SK-N-SH (cell line): ENCODE measurements at regions not wholly inside any gene's neighbourhood (a gene's known extent, or its start where the extent isn't known, plus 50 kb on each side); places are given as distances from the start of the nearest gene placed in this dataset.

Source experiments
- CTCF ChIA-PET: fragments of 300-600, 350-600 bp; formaldehyde crosslinking; extraction: SDS; loops from one replicate; lab custom pipeline; 2021; lab: Yijun Ruan, JAX
- POLR2A ChIA-PET: fragments of 350-600 bp; sonication (Branson Sonifier 250); formaldehyde crosslinking; extraction: SDS; loops from one replicate; lab custom pipeline; 2020; ENCODE audit warnings: antibody characterized with exemption, inconsistent platforms; lab: Yijun Ruan, JAX
- DNase-seq: peaks from one replicate; pipeline ENCODE4 v3.0.0; 2012
- H2AFZ ChIP-seq: fragments of 200-600 bp; sonication (generic); 2 replicates; pipeline ENCODE4 v1.8.1; 2016; ENCODE audit warnings: antibody characterized with exemption, mild to moderate bottlenecking, low read depth
- H3F3A ChIP-seq: fragments of 200-600 bp; sonication (generic); replicated peaks from 2 replicates; pipeline ENCODE3; 2016; ENCODE audit warnings: antibody characterized with exemption, mild to moderate bottlenecking; ENCODE audit not compliant: insufficient read depth
- H3K27ac ChIP-seq, 2 experiments: fragments of 200-500 bp in 1 of 2; fragments of 200-600 bp in 1 of 2; sonication (Bioruptor generic) in 1 of 2; sonication (generic), shearing (Covaris generic) in 1 of 2; 2 replicates each; pipeline versions ENCODE4 v1.5.1 to v1.6.1; 2014 to 2016; ENCODE audit warnings: low read depth in 2 of 2, inconsistent platforms in 1 of 2, low read length in 1 of 2, mild to moderate bottlenecking in 1 of 2, mixed read lengths in 1 of 2
- H3K27me3 ChIP-seq: fragments of 200-600 bp; sonication (generic), shearing (Covaris generic); 2 replicates; pipeline ENCODE4 v1.6.1; 2016; ENCODE audit warnings: mixed run types; ENCODE audit not compliant: insufficient read depth
- H3K36me3 ChIP-seq, 2 experiments: fragments of 200-500 bp in 1 of 2; fragments of 200-600 bp in 1 of 2; sonication (Bioruptor generic) in 1 of 2; sonication (generic) in 1 of 2; replicated peaks in 1 of 2; 2 replicates each; pipeline versions ENCODE3 to v1.5.1; 2014 to 2016; ENCODE audit warnings: low read length in 1 of 2, mild to moderate bottlenecking in 1 of 2; ENCODE audit not compliant: insufficient read depth in 2 of 2, control insufficient read depth in 1 of 2
- H3K4me1 ChIP-seq, 2 experiments: fragments of 200-500 bp in 1 of 2; fragments of 200-600 bp in 1 of 2; sonication (Bioruptor generic) in 1 of 2; sonication (generic), shearing (Covaris generic) in 1 of 2; 2 replicates each; pipeline versions ENCODE4 v1.5.1 to v1.6.1; 2014 to 2016; ENCODE audit warnings: low read depth in 1 of 2, low read length in 1 of 2, mixed run types in 1 of 2; ENCODE audit not compliant: insufficient read depth in 2 of 2, control insufficient read depth in 1 of 2
- H3K4me2 ChIP-seq: fragments of 200-600 bp; sonication (generic), shearing (Covaris generic); 2 replicates; pipeline ENCODE4 v1.6.1; 2017; ENCODE audit warnings: mixed run types
- H3K4me3 ChIP-seq, 2 experiments: fragments of 200-500 bp in 1 of 2; fragments of 200-600 bp in 1 of 2; sonication (Bioruptor generic) in 1 of 2; sonication (generic), shearing (Covaris generic) in 1 of 2; 2 replicates each; pipeline versions ENCODE4 v1.5.1 to v1.8.1; 2014 to 2016; ENCODE audit warnings: low read depth in 2 of 2, inconsistent platforms in 1 of 2, low read length in 1 of 2, mild to moderate bottlenecking in 1 of 2, mixed read lengths in 1 of 2, moderate library complexity in 1 of 2
- H3K79me2 ChIP-seq: fragments of 200-600 bp; sonication (generic); 2 replicates; pipeline ENCODE4 v1.8.1; 2017; ENCODE audit warnings: mild to moderate bottlenecking; ENCODE audit not compliant: insufficient read depth
- H3K9ac ChIP-seq: fragments of 200-600 bp; sonication (generic); 2 replicates; pipeline ENCODE4 v1.6.1; 2017; ENCODE audit warnings: mixed run types
- H3K9me2 ChIP-seq: fragments of 200-600 bp; sonication (generic); 2 replicates; pipeline ENCODE4 v1.6.1; 2017; ENCODE audit warnings: mixed run types
- H3K9me3 ChIP-seq: fragments of 200-600 bp; sonication (generic); 2 replicates; pipeline ENCODE4 v1.6.1; 2017; ENCODE audit warnings: mixed run types, mild to moderate bottlenecking, moderate library complexity
- H4K20me1 ChIP-seq: fragments of 200-600 bp; sonication (generic); 2 replicates; pipeline ENCODE4 v1.6.1; 2017; ENCODE audit warnings: mild to moderate bottlenecking, mixed run types; ENCODE audit not compliant: insufficient read depth
- ELF1 ChIP-seq: IDR thresholded peaks from 2 replicates; pipeline ENCODE4 v1.4.0; 2012
- EP300 ChIP-seq, 2 experiments: IDR thresholded peaks; 2 replicates each; pipeline versions ENCODE4 v1.4.0 to v1.6.1; 2012; ENCODE audit warnings: borderline replicate concordance in 1 of 2, low read depth in 1 of 2, low read length in 1 of 2
- FOXM1 ChIP-seq: IDR thresholded peaks from 2 replicates; pipeline ENCODE4 v1.4.0; 2012; ENCODE audit warnings: low read depth, mild to moderate bottlenecking
- GABPA ChIP-seq: IDR thresholded peaks from 2 replicates; pipeline ENCODE4 v1.4.0; 2012; ENCODE audit warnings: low read depth, mild to moderate bottlenecking
- IRF3 ChIP-seq: fragments of 150-350 bp; IDR thresholded peaks from 2 replicates; pipeline ENCODE4 v1.6.1; 2016; ENCODE audit warnings: mild to moderate bottlenecking, low read depth, low read length
- JUND ChIP-seq: IDR thresholded peaks from 2 replicates; pipeline ENCODE4 v1.4.0; 2012
- MAX ChIP-seq: IDR thresholded peaks from 2 replicates; pipeline ENCODE4 v1.4.0; 2012; ENCODE audit warnings: low read depth
- MXI1 ChIP-seq: IDR thresholded peaks from 2 replicates; pipeline ENCODE4 v1.6.1; 2012; ENCODE audit warnings: mild to moderate bottlenecking, low read depth, low read length, improper control_type of control experiment
- NRF1 ChIP-seq: IDR thresholded peaks from 2 replicates; pipeline ENCODE4 v1.6.1; 2012; ENCODE audit warnings: low read depth, mild to moderate bottlenecking, low read length
- PBX3 ChIP-seq: IDR thresholded peaks from 2 replicates; pipeline ENCODE4; 2012
- POLR2AphosphoS5 ChIP-seq: IDR thresholded peaks from 2 replicates; pipeline ENCODE4 v1.6.1; 2012; ENCODE audit warnings: low read depth, low read length
- RAD21 ChIP-seq: IDR thresholded peaks from 2 replicates; pipeline ENCODE4 v1.6.1; 2012; ENCODE audit warnings: mild to moderate bottlenecking, low read length
- RXRA ChIP-seq: IDR thresholded peaks from 2 replicates; pipeline ENCODE4 v1.4.0; 2012; ENCODE audit warnings: low read depth, mild to moderate bottlenecking, borderline replicate concordance
- SMC3 ChIP-seq: IDR thresholded peaks from 2 replicates; pipeline ENCODE4 v1.6.1; 2012; ENCODE audit warnings: low read depth, low read length, improper control_type of control experiment
- TAF1 ChIP-seq: IDR thresholded peaks from 2 replicates; pipeline ENCODE4 v1.6.1; 2012; ENCODE audit warnings: low read depth, mild to moderate bottlenecking, low read length, moderate library complexity, borderline replicate concordance
- TCF12 ChIP-seq: IDR thresholded peaks from 2 replicates; pipeline ENCODE4 v1.4.0; 2012
- YY1 ChIP-seq: IDR thresholded peaks from 2 replicates; pipeline ENCODE4 v1.4.0; 2012; ENCODE audit warnings: low read depth, mild to moderate bottlenecking
- ZBTB33 ChIP-seq: IDR thresholded peaks from 2 replicates; pipeline ENCODE4 v1.4.0; 2012; ENCODE audit warnings: low read depth, borderline replicate concordance
- WGBS: methylation state at CpG from one replicate; pipeline ENCODE4 v1.1.6; 2017; ENCODE audit warnings: low lambda C conversion rate; 5-methylcytosine and 5-hydroxymethylcytosine counted together

DNA sequence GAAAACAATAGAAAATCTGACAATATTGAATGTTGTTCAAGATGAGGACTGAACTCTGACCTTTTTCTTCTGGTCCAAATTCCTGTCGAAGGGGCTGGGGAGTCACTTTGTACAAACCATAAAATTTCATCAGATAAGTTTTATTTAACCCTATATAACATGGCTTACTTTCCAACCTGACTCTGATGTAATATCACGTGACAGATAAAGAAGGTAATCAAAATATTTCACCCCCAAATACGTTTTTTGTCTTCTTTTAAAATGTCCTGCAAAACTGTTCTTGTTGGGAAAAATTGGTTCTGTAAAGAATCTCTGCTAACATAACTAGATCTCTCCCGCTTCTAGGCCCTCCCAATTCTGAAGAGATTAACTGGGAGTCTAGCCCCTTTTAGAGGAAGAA lies 90.9 kb upstream of the MDFIC start:
- Histone ChIP-seq H4K20me1 (no peaks in the 10 kb centered on the region), H3K27me3 (no peaks in the 10 kb centered on the region), H3K27ac (no peak overlapping the region), H3F3A (no peaks in the 10 kb centered on the region), H3K9me2 (no peaks in the 10 kb centered on the region), H3K4me2 (no peak overlapping the region), H3K9me3 (peaks cover 8% of the 10 kb centered on the region; the same call in 1 of the 2 replicates), H2AFZ (no peak overlapping the region), H3K4me1 (no peaks in the 10 kb centered on the region), H3K9ac (no peak overlapping the region), H3K36me3 (no peaks in the 10 kb centered on the region), H3K4me3 (no peak overlapping the region), H3K79me2 (no peaks in the 10 kb centered on the region)
- TF ChIP-seq JUND = no peak
- TF ChIP-seq ZBTB33 = no peak
- no peak for TF ChIP-seq POLR2AphosphoS5
- no peak for TF ChIP-seq PBX3
- no peak for TF ChIP-seq TAF1
- TF ChIP-seq RAD21 = no peak
- no peak for TF ChIP-seq SMC3
- TF ChIP-seq RXRA = no peak
- no peak for TF ChIP-seq TCF12
- TF ChIP-seq IRF3 = no peak
- no peak for TF ChIP-seq FOXM1
- no peak for TF ChIP-seq ELF1
- TF ChIP-seq MAX = no peak
- TF ChIP-seq YY1 = no peak
- no peak for TF ChIP-seq MXI1
- TF ChIP-seq NRF1 = no peak
- no peak for TF ChIP-seq GABPA
- TF ChIP-seq EP300 (IDR thresholded peaks at IDR 0.05; ENCODE audit: borderline replicate concordance in 1 of 2, low read depth in 1 of 2, low read length in 1 of 2) = no peak
- ChIA-PET POLR2A (no interaction called here), CTCF (no interaction called here)
- 3% methylated on average over 4 of the region's 4 CpGs for WGBS
- no peak for DNase-seq
